H1 (cell line): ENCODE measurements at regions not wholly inside any gene's neighbourhood (a gene's known extent, or its start where the extent isn't known, plus 50 kb on each side); places are given as distances from the start of the nearest gene placed in this dataset.

Experiments
- CTCF ChIA-PET: fragments of 300-600 bp; sonication (Branson Sonifier 250); formaldehyde crosslinking; loops from one replicate; lab custom pipeline; 2021; ENCODE audit not compliant: partially characterized antibody; lab: Charles Lee
- POLR2A ChIA-PET: fragments of 300-600 bp; sonication (Branson Sonifier 250); formaldehyde crosslinking; loops from one replicate; lab custom pipeline; 2021; ENCODE audit warnings: inconsistent platforms; ENCODE audit not compliant: partially characterized antibody; lab: Charles Lee
- DNase-seq, 2 experiments: peaks; one replicate each; pipeline versions ENCODE4 v3.0.0 to v3.0.0-alpha.2; 2010 to 2022; ENCODE audit warnings: low spot score in 2 of 2, low read depth in 1 of 2, mixed read lengths in 1 of 2
- FAIRE-seq: peaks from 2 replicates; lab custom pipeline; 2011; peaks lifted over from hg19 to GRCh38; lab: Jason Lieb, UNC
- H2AFZ ChIP-seq: 2 replicates; pipeline ENCODE4 v1.8.1; 2012; ENCODE audit warnings: low read length, inconsistent platforms
- H2AK5ac ChIP-seq: 2 replicates; pipeline ENCODE4 v1.6.1; 2013; ENCODE audit warnings: low read depth, low read length
- H2BK120ac ChIP-seq: replicated peaks from 2 replicates; pipeline ENCODE3; 2013; ENCODE audit warnings: low read depth, low read length, inconsistent platforms
- H2BK12ac ChIP-seq: 2 replicates; pipeline ENCODE4 v1.6.1; 2013; ENCODE audit warnings: low read depth, low read length
- H2BK15ac ChIP-seq: 2 replicates; pipeline ENCODE4 v1.6.1; 2013; ENCODE audit warnings: low read length
- H2BK20ac ChIP-seq: 2 replicates; pipeline ENCODE4 v1.6.1; 2013; ENCODE audit warnings: low read length
- H2BK5ac ChIP-seq: 2 replicates; pipeline ENCODE4 v1.6.1; 2013; ENCODE audit warnings: low read depth, low read length
- H3K14ac ChIP-seq: 2 replicates; pipeline ENCODE4 v1.6.1; 2013; ENCODE audit warnings: inconsistent platforms; ENCODE audit not compliant: insufficient read length
- H3K18ac ChIP-seq: 2 replicates; pipeline ENCODE4 v1.6.1; 2013; ENCODE audit warnings: low read length; ENCODE audit errors: extremely low read depth
- H3K23ac ChIP-seq: 2 replicates; pipeline ENCODE4 v1.6.1; 2013; ENCODE audit warnings: inconsistent platforms; ENCODE audit not compliant: insufficient read length
- H3K23me2 ChIP-seq: 2 replicates; pipeline ENCODE4 v1.6.1; 2013; ENCODE audit warnings: low read depth, low read length
- H3K27ac ChIP-seq: 2 replicates; pipeline ENCODE4 v1.6.1; 2011; ENCODE audit warnings: low read depth, low read length, inconsistent platforms
- H3K27me3 ChIP-seq, 4 experiments: replicated peaks in 1 of 4; 1 replicate in 1 of 4; 2 replicates in 3 of 4; pipeline versions ENCODE4 v1.6.1 to v1.8.1; 2011 to 2013; ENCODE audit warnings: low read length in 3 of 4, mild to moderate bottlenecking in 3 of 4, inconsistent platforms in 2 of 4, mixed read lengths in 2 of 4, moderate library complexity in 1 of 4; ENCODE audit not compliant: control insufficient read depth in 3 of 4, insufficient read depth in 3 of 4; ENCODE audit errors: extremely low read depth in 1 of 4
- H3K36me3 ChIP-seq, 4 experiments: 2 replicates each; pipeline versions ENCODE4 v1.6.1 to v1.8.1; 2011 to 2013; ENCODE audit warnings: mild to moderate bottlenecking in 4 of 4, low read length in 3 of 4, moderate library complexity in 2 of 4, control low read depth in 1 of 4, inconsistent platforms in 1 of 4; ENCODE audit not compliant: insufficient read depth in 4 of 4, control insufficient read depth in 2 of 4
- H3K4ac ChIP-seq: replicated peaks from 2 replicates; pipeline ENCODE3; 2013; ENCODE audit warnings: low read length, low read depth, mixed read lengths, inconsistent platforms; ENCODE audit not compliant: insufficient read length
- H3K4me1 ChIP-seq, 4 experiments: replicated peaks in 1 of 4; 1 replicate in 1 of 4; 2 replicates in 3 of 4; pipeline versions ENCODE4 v1.6.1 to v1.8.1; 2011 to 2013; ENCODE audit warnings: low read length in 3 of 4, inconsistent platforms in 2 of 4, mixed read lengths in 1 of 4; ENCODE audit not compliant: insufficient read depth in 4 of 4, control insufficient read depth in 3 of 4
- H3K4me2 ChIP-seq, 2 experiments: 2 replicates each; pipeline versions ENCODE4 v1.6.1 to v1.8.1; 2011 to 2013; ENCODE audit warnings: low read depth in 2 of 2, low read length in 2 of 2, control low read depth in 1 of 2, inconsistent platforms in 1 of 2, mild to moderate bottlenecking in 1 of 2; ENCODE audit not compliant: insufficient read depth in 1 of 2
- H3K4me3 ChIP-seq, 4 experiments: fragments of 200-600, 300-600 bp in 1 of 4; sonication (generic), shearing (Covaris generic), sonication (Bioruptor Twin) in 1 of 4; 2 replicates each; pipeline versions ENCODE4 v1.5.1 to v1.8.1; 2011 to 2016; ENCODE audit warnings: low read length in 4 of 4, low read depth in 3 of 4, control low read depth in 2 of 4, inconsistent platforms in 2 of 4, mild to moderate bottlenecking in 2 of 4, mixed read lengths in 1 of 4, moderate library complexity in 1 of 4; ENCODE audit not compliant: insufficient read depth in 2 of 4; ENCODE audit errors: extremely low read depth in 1 of 4
- H3K56ac ChIP-seq: replicated peaks from 2 replicates; pipeline ENCODE3; 2013; ENCODE audit warnings: low read depth, mild to moderate bottlenecking, mixed read lengths, low read length, inconsistent platforms; ENCODE audit not compliant: insufficient read length
- H3K79me1 ChIP-seq: 2 replicates; pipeline ENCODE4 v1.6.1; 2013; ENCODE audit warnings: low read depth, low read length, control low read depth
- H3K79me2 ChIP-seq, 2 experiments: 2 replicates each; pipeline versions ENCODE4 v1.6.1 to v1.8.1; 2012 to 2013; ENCODE audit warnings: low read length in 2 of 2, mild to moderate bottlenecking in 2 of 2, inconsistent platforms in 1 of 2; ENCODE audit not compliant: insufficient read depth in 2 of 2, control insufficient read depth in 1 of 2
- H3K9ac ChIP-seq, 4 experiments: replicated peaks in 1 of 4; 1 replicate in 1 of 4; 2 replicates in 3 of 4; pipeline versions ENCODE4 v1.6.1 to v1.8.1; 2011 to 2013; ENCODE audit warnings: low read depth in 3 of 4, low read length in 3 of 4, control low read depth in 2 of 4, mild to moderate bottlenecking in 2 of 4, moderate library complexity in 2 of 4, inconsistent platforms in 1 of 4; ENCODE audit errors: extremely low read depth in 1 of 4
- H3K9me3 ChIP-seq, 2 experiments: 2 replicates each; pipeline versions ENCODE4 v1.6.1 to v1.8.1; 2012 to 2013; ENCODE audit warnings: mild to moderate bottlenecking in 2 of 2, moderate library complexity in 2 of 2, control low read depth in 1 of 2, inconsistent platforms in 1 of 2, low read depth in 1 of 2, low read length in 1 of 2, mixed read lengths in 1 of 2; ENCODE audit not compliant: insufficient read depth in 2 of 2
- H4K20me1 ChIP-seq, 2 experiments: replicated peaks in 1 of 2; 2 replicates each; pipeline versions ENCODE3 to v1.8.1; 2011 to 2013; ENCODE audit warnings: inconsistent platforms in 2 of 2, low read length in 2 of 2, mild to moderate bottlenecking in 1 of 2; ENCODE audit not compliant: insufficient read depth in 2 of 2, control insufficient read depth in 1 of 2
- H4K5ac ChIP-seq: 2 replicates; pipeline ENCODE4 v1.6.1; 2013; ENCODE audit warnings: low read length, low read depth, mixed read lengths, inconsistent platforms; ENCODE audit not compliant: insufficient read length
- H4K8ac ChIP-seq: 2 replicates; pipeline ENCODE4 v1.8.0; 2013; ENCODE audit warnings: mild to moderate bottlenecking, moderate library complexity, low read length, inconsistent platforms; ENCODE audit not compliant: insufficient read depth; ENCODE audit errors: extremely low read depth
- H4K91ac ChIP-seq: replicated peaks from 2 replicates; pipeline ENCODE3; 2013; ENCODE audit warnings: low read length, mixed read lengths, inconsistent platforms; ENCODE audit not compliant: insufficient read length
- CTCF ChIP-seq, 3 experiments: IDR thresholded peaks; 1 replicate in 2 of 3; 2 replicates in 1 of 3; pipeline versions ENCODE4 v1.5.1 to v1.6.1; 2011; ENCODE audit warnings: low read length in 3 of 3, mild to moderate bottlenecking in 3 of 3, inconsistent platforms in 2 of 3, low read depth in 1 of 3, moderate library complexity in 1 of 3; ENCODE audit not compliant: insufficient read depth in 1 of 3; ENCODE audit errors: control extremely low read depth in 1 of 3
- KDM1A ChIP-seq: fragments of 200-600, 300-600 bp; sonication (generic); IDR thresholded peaks from 2 replicates; pipeline ENCODE4 v1.7.1; 2016; ENCODE audit warnings: mild to moderate bottlenecking, low read length, borderline replicate concordance
- RAD21 ChIP-seq, 2 experiments: IDR thresholded peaks in 1 of 2; conservative IDR thresholded peaks in 1 of 2; 2 replicates each; pipeline ENCODE4 v1.6.1; 2011; ENCODE audit warnings: low read depth in 2 of 2, low read length in 2 of 2, improper control_type of control experiment in 1 of 2, inconsistent platforms in 1 of 2, mild to moderate bottlenecking in 1 of 2, moderate library complexity in 1 of 2
- ZNF274 ChIP-seq: IDR thresholded peaks from 2 replicates; pipeline ENCODE4 v1.7.0; 2012; ENCODE audit warnings: low read length, borderline replicate concordance; ENCODE audit errors: extremely low read depth
- WGBS, 2 experiments: shearing (Covaris generic) in 1 of 2; methylation state at CpG; one replicate each; pipeline versions ENCODE4 v1.1.6 to v1.1.7; 2013 to 2015; ENCODE audit warnings: low lambda C conversion rate in 2 of 2, mixed read lengths in 2 of 2, inconsistent platforms in 1 of 2, low coverage in 1 of 2, missing lambda C conversion rate in 1 of 2; ENCODE audit not compliant: insufficient replicate concordance in 2 of 2, insufficient coverage in 1 of 2, insufficient read length in 1 of 2; ENCODE audit errors: extremely low coverage in 1 of 2, missing lambda C conversion rate in 1 of 2; 5-methylcytosine and 5-hydroxymethylcytosine counted together

GRCh38 chr7:26081638-26082037 is 70.4 kb upstream of the NFE2L3 start:
- H3K27me3 ChIP-seq = no peaks in the 10 kb centered on the region; a peak in 1 of 7 replicates
- no peak overlapping the region for H2BK20ac ChIP-seq
- H3K4me3 ChIP-seq = no peak overlapping the region
- 0 out of 2 replicates have a peak overlapping the region, but pooled peaks have one; percentile 25 for H3K18ac ChIP-seq
- TF ChIP-seq CTCF (IDR thresholded peaks at IDR 0.05; ENCODE audit: control extremely low read depth in 1 of 3, insufficient read depth in 1 of 3, low read depth in 1 of 3, low read length in 3 of 3) (peak in 1 of 3 experiments; percentile 18; a peak in 1 of 4 replicates), RAD21 (IDR thresholded peaks at IDR 0.05 in 1 of 2, conservative IDR thresholded peaks at IDR 0.05 in 1 of 2; ENCODE audit: low read depth in 2 of 2, low read length in 2 of 2) (peak; percentile 23 to 45; a peak in 3 of 4 replicates), KDM1A (no peak), ZNF274 (no peak)
- TF ChIP-seq, all 59 proteins: peak for 2
- ChIA-PET CTCF (interaction anchor here (0.7 to 5.9 kb wide), 9 partner anchors 9 to 275 kb away, joined by 3 to 79 read pairs (median 4); no protein-coding TSS in a partner anchor), POLR2A (interaction anchor here (0.7 to 18.1 kb wide), 6 partner anchors 9 to 115 kb away, joined by 3 to 230 read pairs (median 3); partner anchors contain the start of genes CBX3 and HNRNPA2B1)
- Histone ChIP-seq H2AFZ (no peak overlapping the region), H3K14ac (no peak overlapping the region), H2BK12ac (peak overlapping the region; percentile 60; the same call in 1 of the 2 replicates), H3K4me2 (no peak overlapping the region), H3K4ac (no peak overlapping the region), H3K56ac (no peak overlapping the region), H4K20me1 (no peaks in the 10 kb centered on the region), H3K9me3 (no peaks in the 10 kb centered on the region), H2BK5ac (no peak overlapping the region), H3K36me3 (no peaks in the 10 kb centered on the region), H3K79me2 (no peaks in the 10 kb centered on the region), H4K91ac (no peak overlapping the region), H3K79me1 (no peaks in the 10 kb centered on the region), H3K27ac (no peak overlapping the region), H2BK120ac (no peak overlapping the region), H3K9ac (no peak overlapping the region), H3K23me2 (no peaks in the 10 kb centered on the region; the same call in 1 of the 2 replicates), H3K23ac (no peak overlapping the region), H4K8ac (no peak overlapping the region), H3K4me1 (peaks cover 1 to 10% (median 3%) of the 10 kb centered on the region in 4 experiments; a peak in 3 of 7 replicates), H4K5ac (no peak overlapping the region), H2AK5ac (no peak overlapping the region; the same call in 1 of the 2 replicates), H2BK15ac (no peak overlapping the region)
- DNase-seq (no peak), FAIRE-seq (no peak)
- 73% methylated on average over 2 of the region's 2 CpGs; no CpG with 5 or more reads in 1 of the 2 experiments for WGBS, 2 experiments
